ENCODE measurements at regions not wholly inside any gene's neighbourhood (a gene's known extent, or its start where the extent isn't known, plus 50 kb on each side); places are given as distances from the start of the nearest gene placed in this dataset.

DNA sequence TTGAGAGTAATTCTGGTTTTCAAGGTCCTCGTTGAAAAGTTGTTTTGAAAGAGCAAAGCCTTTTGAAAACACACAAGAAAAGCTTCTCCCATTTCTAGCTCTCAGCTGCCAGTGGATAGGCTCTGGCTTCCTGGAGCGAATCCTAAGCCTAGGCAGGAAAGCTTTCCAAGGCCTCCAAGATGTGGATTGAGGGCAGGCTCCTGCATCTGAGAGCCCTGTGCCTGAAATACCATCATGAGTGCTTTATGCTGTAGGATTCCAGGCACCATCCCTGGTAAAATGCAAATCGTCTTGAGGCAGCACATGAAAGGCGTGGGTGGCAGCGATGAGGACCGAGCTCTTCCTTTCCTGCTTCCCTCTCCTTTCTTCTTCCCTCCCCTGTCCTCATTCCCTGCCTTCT, 60.7 kb upstream of the CORO2B start:
- H3K4me3 ChIP-seq (ENCODE audit: low read depth, low read length): no peak overlapping the region
- no peak for DNase-seq (ENCODE audit: low read depth)

DNA sequence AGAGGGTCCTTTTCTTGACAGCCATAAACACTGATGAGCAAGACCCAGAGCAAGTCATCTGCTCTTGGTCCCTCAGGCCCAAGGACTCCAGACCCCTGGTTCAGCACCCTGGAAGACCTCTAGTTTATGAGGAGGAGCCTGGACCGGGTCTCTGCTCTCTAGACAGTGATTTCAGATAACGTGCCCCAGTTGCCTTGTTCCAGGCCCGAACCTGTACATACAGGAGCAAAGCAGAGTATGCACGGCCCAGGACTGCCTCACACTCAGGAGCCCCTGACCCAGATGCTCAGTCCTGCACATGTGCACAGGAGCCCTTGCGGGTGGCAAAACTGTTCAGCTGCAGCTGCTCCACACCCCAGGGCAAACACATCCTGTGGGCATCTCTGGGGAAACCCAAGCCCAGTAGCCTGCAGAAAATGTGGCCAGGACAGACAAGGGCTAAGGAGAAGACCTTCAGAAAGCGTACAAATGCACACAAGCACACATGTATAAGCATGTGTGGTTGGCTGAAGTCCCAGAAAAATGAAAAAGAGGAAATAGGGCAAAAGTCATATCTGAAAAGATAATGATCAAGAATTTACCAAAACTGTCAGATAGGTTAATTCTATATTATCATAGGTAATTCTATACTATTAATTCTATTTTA, 59.9 kb upstream of the CORO2B start:
- no peak overlapping the region for H3K4me3 ChIP-seq (ENCODE audit: low read depth, low read length)
- DNase-seq (ENCODE audit: low read depth): no peak

DNA sequence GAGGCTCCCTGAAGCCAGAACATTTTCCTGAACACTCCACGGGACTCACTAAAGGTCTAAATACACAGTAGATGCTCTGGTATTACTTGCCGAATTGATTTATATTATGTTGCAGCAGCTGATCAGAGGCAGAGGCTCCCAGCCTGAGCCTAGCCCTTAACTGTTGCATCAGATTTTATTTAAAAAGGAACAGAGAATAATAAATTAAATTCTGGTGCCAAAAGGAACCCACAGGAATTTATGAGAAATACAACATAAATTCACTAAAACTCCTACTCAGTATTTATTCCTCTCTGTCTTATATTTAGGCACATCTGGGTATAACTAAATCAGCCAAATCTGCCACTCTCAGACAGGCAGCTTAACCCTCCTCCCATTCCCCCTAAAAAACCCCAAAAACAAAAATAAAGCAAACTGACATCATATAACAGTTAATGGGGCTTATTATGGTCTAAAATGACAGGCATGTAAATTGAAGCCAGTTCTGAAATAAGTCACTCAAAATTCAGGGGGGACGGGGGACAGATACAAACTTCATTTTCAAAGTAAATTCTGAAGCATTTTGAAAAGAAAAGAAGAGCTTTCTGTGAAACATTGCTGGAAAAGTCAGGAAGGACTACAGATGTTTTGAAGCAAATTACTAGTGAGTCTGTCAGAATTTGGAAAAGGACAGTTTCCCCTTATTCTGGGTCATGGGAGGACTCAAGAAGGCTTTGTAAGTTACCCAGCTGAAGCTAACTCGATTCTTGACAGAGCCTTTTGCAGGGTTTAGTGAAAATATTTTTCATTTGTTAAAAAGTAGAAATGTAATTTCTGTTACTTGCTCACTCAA, 53.8 kb upstream of the CORO2B start:
- no peak overlapping the region for H3K4me3 ChIP-seq (ENCODE audit: low read depth, low read length)
- peak; percentile 76 for DNase-seq (ENCODE audit: low read depth)

DNA sequence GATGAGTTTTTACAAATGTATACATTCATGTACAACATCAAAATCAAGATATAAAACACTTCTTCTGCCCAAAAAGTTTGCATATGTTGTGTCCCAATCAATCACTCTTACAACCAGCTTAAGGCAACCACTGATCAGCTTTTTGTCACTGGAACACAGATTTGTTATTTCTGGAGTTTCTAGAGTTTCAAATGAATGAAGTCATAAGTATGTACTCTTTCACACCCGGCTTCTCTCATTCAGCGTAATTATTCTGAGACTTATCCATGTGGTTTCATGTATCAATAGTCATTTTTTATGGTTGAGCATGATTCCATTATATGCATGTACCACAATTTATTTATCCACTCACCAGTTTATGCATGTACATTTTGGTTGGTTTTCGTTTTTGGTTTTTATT, 53.0 kb upstream of the CORO2B start:
- DNase-seq (ENCODE audit: low read depth): no peak
- no peak overlapping the region for H3K4me3 ChIP-seq (ENCODE audit: low read depth, low read length)

- no peak overlapping the region for H3K4me3 ChIP-seq (ENCODE audit: low read depth, low read length)
Measured at GRCh38 chr15:68526269-68526668, 52.5 kb upstream of the CORO2B start.

DNA sequence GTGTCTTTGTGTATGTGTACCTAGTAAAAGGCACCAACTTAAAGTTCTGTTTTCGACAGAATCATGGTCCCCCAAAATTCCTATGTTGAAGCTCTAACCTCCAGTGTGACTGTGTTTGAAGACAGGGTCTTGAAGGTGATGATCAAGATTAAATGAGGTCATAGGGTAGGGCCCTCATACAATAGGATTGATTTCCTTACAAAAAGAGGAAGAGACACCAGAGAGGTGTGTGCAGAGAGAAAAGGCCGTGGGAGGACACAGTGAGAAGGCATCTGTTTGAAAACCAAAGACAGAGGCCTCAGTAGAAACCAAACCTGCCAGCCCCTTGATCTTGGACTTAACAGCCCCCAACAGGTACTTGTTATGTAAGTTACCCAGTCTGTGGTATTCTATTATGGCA, 52.0 kb upstream of the CORO2B start:
- no peak overlapping the region for H3K4me3 ChIP-seq (ENCODE audit: low read depth, low read length)
- no peak for DNase-seq (ENCODE audit: low read depth)

More at GRCh38 chr15:68526269-68526668, 52.5 kb upstream of the CORO2B start:
- DNase-seq (ENCODE audit: low read depth): peak; percentile 50

DNA sequence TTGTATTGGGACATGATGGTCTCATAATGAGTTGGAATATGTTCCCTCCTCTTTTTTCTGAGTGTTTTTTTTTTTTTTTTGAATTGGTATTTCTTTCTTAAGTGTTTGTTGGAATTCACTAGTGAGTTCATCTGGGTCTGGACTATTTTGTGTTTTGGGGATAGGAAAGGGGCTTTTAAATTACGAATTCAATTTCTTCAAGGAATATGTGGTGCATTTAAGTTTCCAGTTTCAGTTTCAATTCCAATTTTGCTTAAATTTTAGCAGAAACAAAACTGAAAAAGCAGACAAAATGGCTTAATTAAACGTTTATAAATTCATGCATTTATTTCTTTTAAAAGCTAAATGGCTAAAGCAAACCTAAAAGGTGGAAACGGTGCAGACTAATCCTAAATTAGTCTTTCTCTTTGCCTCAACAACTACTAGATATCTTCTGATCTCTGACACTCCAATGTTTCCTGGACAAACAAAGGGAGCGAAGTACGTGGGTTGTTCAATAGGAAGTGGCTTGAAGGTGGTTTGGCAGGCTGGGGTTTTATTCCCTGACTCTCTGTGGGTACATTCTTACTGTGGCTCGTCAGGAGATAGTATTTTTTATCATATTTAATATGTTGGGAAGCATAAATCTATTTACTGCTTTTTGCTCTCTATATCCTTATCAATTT, 50.0 kb upstream of the CORO2B start:
- no peak for DNase-seq (ENCODE audit: low read depth)
- H3K4me3 ChIP-seq (ENCODE audit: low read depth, low read length): no peak overlapping the region
